ENCODE measurements at regions not wholly inside any gene's neighbourhood (a gene's known extent, or its start where the extent isn't known, plus 50 kb on each side); places are given as distances from the start of the nearest gene placed in this dataset.

DNA sequence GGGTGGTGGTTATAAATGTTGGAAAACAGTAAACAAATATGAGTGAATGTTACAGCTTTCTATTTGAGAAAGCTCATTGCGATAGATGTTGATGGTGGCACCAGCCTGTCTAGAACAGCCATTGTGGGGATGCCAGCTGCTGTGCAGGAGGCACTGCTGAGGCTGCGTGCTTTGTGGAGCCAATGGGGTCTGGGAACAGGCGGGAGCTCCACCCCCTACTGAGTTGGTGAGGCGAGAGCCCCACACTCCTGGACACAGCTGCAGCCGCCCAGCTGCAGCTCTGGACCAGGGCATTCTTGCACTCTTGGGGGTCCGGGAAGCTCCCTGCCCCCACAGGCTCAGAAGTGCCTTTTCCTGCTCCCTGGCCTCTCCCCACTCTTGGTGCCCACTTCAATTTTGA is 1147.1 kb upstream of the LRRTM3 start (continued):
- TF ChIP-seq, protein P1, sequence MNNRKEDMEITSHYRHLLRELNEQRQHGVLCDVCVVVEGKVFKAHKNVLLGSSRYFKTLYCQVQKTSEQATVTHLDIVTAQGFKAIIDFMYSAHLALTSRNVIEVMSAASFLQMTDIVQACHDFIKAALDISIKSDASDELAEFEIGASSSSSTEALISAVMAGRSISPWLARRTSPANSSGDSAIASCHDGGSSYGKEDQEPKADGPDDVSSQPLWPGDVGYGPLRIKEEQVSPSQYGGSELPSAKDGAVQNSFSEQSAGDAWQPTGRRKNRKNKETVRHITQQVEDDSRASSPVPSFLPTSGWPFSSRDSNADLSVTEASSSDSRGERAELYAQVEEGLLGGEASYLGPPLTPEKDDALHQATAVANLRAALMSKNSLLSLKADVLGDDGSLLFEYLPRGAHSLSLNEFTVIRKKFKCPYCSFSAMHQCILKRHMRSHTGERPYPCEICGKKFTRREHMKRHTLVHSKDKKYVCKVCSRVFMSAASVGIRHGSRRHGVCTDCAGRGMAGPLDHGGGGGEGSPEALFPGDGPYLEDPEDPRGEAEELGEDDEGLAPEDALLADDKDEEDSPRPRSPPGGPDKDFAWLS (CRISPR knock-in tag; IDR thresholded peaks at IDR 0.05; ENCODE audit: borderline replicate concordance), result no peak
- TF ChIP-seq ZNF510 (CRISPR knock-in tag; IDR thresholded peaks at IDR 0.05; ENCODE audit: low read depth) (no peak), ZNF549 (CRISPR knock-in tag; IDR thresholded peaks at IDR 0.05) (no peak)

- Histone ChIP-seq H3K4me1 (ENCODE audit: insufficient read depth, low read length) (no peaks in the 10 kb centered on the region), H3K36me3 (replicated peaks in 1 of 2; ENCODE audit: control insufficient read depth in 1 of 2, insufficient read depth in 2 of 2, low read length in 2 of 2) (no peaks in the 10 kb centered on the region), H3K27ac (ENCODE audit: extremely low read length, insufficient read depth, low read length) (no peak overlapping the region), H3K27me3 (ENCODE audit: control insufficient read depth in 1 of 2, insufficient read depth in 2 of 2, low read length in 2 of 2) (no peaks in the 10 kb centered on the region), H3K4me2 (ENCODE audit: low read depth, low read length) (no peak overlapping the region), H3K4me3 (replicated peaks in 1 of 3; ENCODE audit: insufficient read depth in 1 of 3, low read depth in 2 of 3, low read length in 3 of 3) (no peak overlapping the region), H2AFZ (ENCODE audit: low read length) (no peak overlapping the region), H3K9me3 (ENCODE audit: low read length) (no peaks in the 10 kb centered on the region), H4K20me1 (ENCODE audit: insufficient read depth, low read length) (no peaks in the 10 kb centered on the region), H3K9ac (ENCODE audit: insufficient read depth, low read depth, low read length) (no peak overlapping the region), H3K79me2 (ENCODE audit: insufficient read depth, low read length) (no peaks in the 10 kb centered on the region)
- 70% methylated on average over 2 of the region's 5 CpGs for WGBS (ENCODE audit: low lambda C conversion rate)
- in situ Hi-C loops (cut with HindIII; ENCODE audit: extremely low pct_ligation_motif_present, low pct_unique_long_range_greater_than_20kb), result no loop called here
- intact Hi-C loops (cut with micrococcal nuclease; ENCODE audit: unreplicated experiment), result no loop called here
- CTCF ChIA-PET (ENCODE audit: low intra/inter-chr PET ratio, low total read pairs), result no interaction called here
- POLR2A ChIA-PET, result no interaction called here
- no TSS peak for BruUV-seq (replicated peaks)
- no peak for DNase-seq (ENCODE audit: low spot score)
- TF ChIP-seq, protein P2, sequence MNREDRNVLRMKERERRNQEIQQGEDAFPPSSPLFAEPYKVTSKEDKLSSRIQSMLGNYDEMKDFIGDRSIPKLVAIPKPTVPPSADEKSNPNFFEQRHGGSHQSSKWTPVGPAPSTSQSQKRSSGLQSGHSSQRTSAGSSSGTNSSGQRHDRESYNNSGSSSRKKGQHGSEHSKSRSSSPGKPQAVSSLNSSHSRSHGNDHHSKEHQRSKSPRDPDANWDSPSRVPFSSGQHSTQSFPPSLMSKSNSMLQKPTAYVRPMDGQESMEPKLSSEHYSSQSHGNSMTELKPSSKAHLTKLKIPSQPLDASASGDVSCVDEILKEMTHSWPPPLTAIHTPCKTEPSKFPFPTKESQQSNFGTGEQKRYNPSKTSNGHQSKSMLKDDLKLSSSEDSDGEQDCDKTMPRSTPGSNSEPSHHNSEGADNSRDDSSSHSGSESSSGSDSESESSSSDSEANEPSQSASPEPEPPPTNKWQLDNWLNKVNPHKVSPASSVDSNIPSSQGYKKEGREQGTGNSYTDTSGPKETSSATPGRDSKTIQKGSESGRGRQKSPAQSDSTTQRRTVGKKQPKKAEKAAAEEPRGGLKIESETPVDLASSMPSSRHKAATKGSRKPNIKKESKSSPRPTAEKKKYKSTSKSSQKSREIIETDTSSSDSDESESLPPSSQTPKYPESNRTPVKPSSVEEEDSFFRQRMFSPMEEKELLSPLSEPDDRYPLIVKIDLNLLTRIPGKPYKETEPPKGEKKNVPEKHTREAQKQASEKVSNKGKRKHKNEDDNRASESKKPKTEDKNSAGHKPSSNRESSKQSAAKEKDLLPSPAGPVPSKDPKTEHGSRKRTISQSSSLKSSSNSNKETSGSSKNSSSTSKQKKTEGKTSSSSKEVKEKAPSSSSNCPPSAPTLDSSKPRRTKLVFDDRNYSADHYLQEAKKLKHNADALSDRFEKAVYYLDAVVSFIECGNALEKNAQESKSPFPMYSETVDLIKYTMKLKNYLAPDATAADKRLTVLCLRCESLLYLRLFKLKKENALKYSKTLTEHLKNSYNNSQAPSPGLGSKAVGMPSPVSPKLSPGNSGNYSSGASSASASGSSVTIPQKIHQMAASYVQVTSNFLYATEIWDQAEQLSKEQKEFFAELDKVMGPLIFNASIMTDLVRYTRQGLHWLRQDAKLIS (CRISPR knock-in tag; IDR thresholded peaks at IDR 0.05), result no peak
- TF ChIP-seq WIZ (CRISPR knock-in tag; IDR thresholded peaks at IDR 0.05), result no peak
- TF ChIP-seq BRCA1 (CRISPR knock-in tag; IDR thresholded peaks at IDR 0.05), result no peak
- TF ChIP-seq POLR2AphosphoS2 (IDR thresholded peaks at IDR 0.05; ENCODE audit: low read depth, low read length), result no peak
- no peak for TF ChIP-seq MXI1 (IDR thresholded peaks at IDR 0.05; ENCODE audit: borderline replicate concordance, low read depth, low read length)
- TF ChIP-seq ZNF510 (CRISPR knock-in tag; IDR thresholded peaks at IDR 0.05; ENCODE audit: low read depth), result no peak
- no peak for TF ChIP-seq LCORL (IDR thresholded peaks at IDR 0.05)
- TF ChIP-seq LCORL (CRISPR knock-in tag; IDR thresholded peaks at IDR 0.05), result no peak
- no peak for TF ChIP-seq ZNF839 (CRISPR knock-in tag; IDR thresholded peaks at IDR 0.05; ENCODE audit: borderline replicate concordance)
- no peak for TF ChIP-seq ISL2 (CRISPR knock-in tag; IDR thresholded peaks at IDR 0.05)
- no peak for TF ChIP-seq ZNF292 (CRISPR knock-in tag; IDR thresholded peaks at IDR 0.05; ENCODE audit: borderline replicate concordance, low read depth)
- no peak for FAIRE-seq
- ATAC-seq, result no peak
These were observed 1145.9 kb upstream of the LRRTM3 start for GRCh38 chr10:65779985-65780384.

Data from HepG2 (cell line).